Pancreas (tissue), 10 donors: ENCODE measurements at regions not wholly inside any gene's neighbourhood (a gene's known extent, or its start where the extent isn't known, plus 50 kb on each side); places are given as distances from the start of the nearest gene placed in this dataset.

ENCODE experiments used
- ATAC-seq, 4 donors: fragments of 200-7000 bp; cut with Tn5 transposase; one replicate each; pipeline versions ENCODE4 v1.8.0 to v1.9.1; 2020; ENCODE audit warnings: mild to moderate bottlenecking in 4 of 4, moderate library complexity in 4 of 4
- DNase-seq, 6 donors: peaks; one replicate each; pipeline ENCODE4 v3.0.0-alpha.2; 2020
- FAIRE-seq: peaks from 2 replicates; lab custom pipeline; 2012; peaks lifted over from hg19 to GRCh38; lab: Jason Lieb, UNC
- H3K27ac ChIP-seq, 4 donors: fragments of 200-600 bp; sonication (generic); 1 replicate in 3 of 4; 2 replicates in 1 of 4; pipeline versions ENCODE4 v1.5.0 to v1.8.0; 2020
- H3K27me3 ChIP-seq, 4 donors: fragments of 200-600 bp; one replicate each; pipeline ENCODE4 v1.8.0; 2021
- H3K36me3 ChIP-seq, 3 donors: fragments of 200-600 bp; sonication (generic) in 1 of 3; one replicate each; pipeline versions ENCODE4 v1.5.0 to v1.8.0; 2020 to 2021
- H3K4me1 ChIP-seq, 3 donors: fragments of 200-600 bp; one replicate each; pipeline ENCODE4 v1.8.0; 2021
- H3K4me3 ChIP-seq, 4 donors: fragments of 200-600 bp; sonication (generic) in 2 of 4; one replicate each; pipeline versions ENCODE4 v1.5.0 to v1.8.0; 2020 to 2021
- H3K9me3 ChIP-seq, 4 donors: fragments of 200-600 bp; one replicate each; pipeline ENCODE4 v1.8.0; 2021
- whole genome bisulfite sequencing, 2 donors: extraction: QIAGEN DNeasy Blood & Tissue Kit; methylation state at CpG; one replicate each; pipeline ENCODE4 v1.1.7; 2013; 5-methylcytosine and 5-hydroxymethylcytosine counted together
- intact Hi-C, 3 donors: fragments of 100-400 bp; cut with DNase I; formaldehyde crosslinking; loops; one replicate each; pipeline versions ENCODE4 v1.11.1 to v1.14.2; 2022
- TF ChIP-seq, protein P1 (sequence below), 4 donors: fragments of 200-600 bp; sonication (generic) in 3 of 4; IDR thresholded peaks; one replicate each; pipeline versions ENCODE4 v1.5.0 to v1.8.0; 2021; ENCODE audit warnings: antibody characterized with exemption in 4 of 4
- donor health status: healthy with polysubstance abuse.
- donor health status: DM: no; HTN: no; CAD: no; lungs with moderate emphysema.
- donor health status: DM: no; HTN: no; CAD: no.
- donor health status: control.
- donor health status: control.
- donor health status: Bipolar disorder and iron deficiency.
- donor health status: DM: yes; HTN: yes; CAD: no.
- donor health status: DM: no; HTN: no; CAD: no.
- donor health status: DM: no; HTN: no; CAD: no.
- donor health status: DM: yes; HTN: yes; CAD: no.

GRCh38 chr13:79081942-79082341, 324.1 kb downstream of the RBM26 start:
- DNase-seq (no peak), ATAC-seq (no peak), FAIRE-seq (no peak)
- Histone ChIP-seq H3K4me1 (no peaks in the 10 kb centered on the region), H3K36me3 (no peaks in the 10 kb centered on the region), H3K4me3 (no peak overlapping the region), H3K27me3 (no peaks in the 10 kb centered on the region), H3K9me3 (no peaks in the 10 kb centered on the region), H3K27ac (no peak overlapping the region)
- TF ChIP-seq, protein P1, sequence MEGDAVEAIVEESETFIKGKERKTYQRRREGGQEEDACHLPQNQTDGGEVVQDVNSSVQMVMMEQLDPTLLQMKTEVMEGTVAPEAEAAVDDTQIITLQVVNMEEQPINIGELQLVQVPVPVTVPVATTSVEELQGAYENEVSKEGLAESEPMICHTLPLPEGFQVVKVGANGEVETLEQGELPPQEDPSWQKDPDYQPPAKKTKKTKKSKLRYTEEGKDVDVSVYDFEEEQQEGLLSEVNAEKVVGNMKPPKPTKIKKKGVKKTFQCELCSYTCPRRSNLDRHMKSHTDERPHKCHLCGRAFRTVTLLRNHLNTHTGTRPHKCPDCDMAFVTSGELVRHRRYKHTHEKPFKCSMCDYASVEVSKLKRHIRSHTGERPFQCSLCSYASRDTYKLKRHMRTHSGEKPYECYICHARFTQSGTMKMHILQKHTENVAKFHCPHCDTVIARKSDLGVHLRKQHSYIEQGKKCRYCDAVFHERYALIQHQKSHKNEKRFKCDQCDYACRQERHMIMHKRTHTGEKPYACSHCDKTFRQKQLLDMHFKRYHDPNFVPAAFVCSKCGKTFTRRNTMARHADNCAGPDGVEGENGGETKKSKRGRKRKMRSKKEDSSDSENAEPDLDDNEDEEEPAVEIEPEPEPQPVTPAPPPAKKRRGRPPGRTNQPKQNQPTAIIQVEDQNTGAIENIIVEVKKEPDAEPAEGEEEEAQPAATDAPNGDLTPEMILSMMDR (IDR thresholded peaks at IDR 0.05) = no peak
- intact Hi-C loops = no loop called here
- 63 to 69% methylated on average over 4 of the region's 4 CpGs for WGBS, 2 donors

DNA sequence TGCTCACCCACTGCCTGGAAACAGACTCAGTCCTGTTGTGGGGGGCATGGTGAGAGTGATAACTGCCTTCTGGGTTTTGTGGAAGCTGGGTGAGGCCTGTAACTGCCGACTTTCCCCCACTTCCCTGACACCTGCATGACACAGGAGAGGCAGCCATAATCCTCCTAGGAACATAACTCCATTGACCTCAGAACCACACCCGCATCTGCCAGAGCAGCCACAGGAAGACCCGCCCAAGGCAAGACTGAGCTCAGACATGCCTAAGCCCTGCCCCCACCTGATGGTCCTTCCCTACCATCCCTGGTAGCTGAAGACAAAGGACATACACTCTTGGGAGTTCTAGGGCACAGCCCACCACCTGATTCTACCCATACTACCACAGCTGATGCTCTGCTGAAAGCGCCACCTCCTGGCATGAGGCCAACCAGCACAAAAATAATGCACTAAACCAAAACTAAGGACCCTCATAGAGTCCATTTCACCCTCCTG, 326.7 kb downstream of the RBM26 start:
- Histone ChIP-seq H3K4me1 (no peaks in the 10 kb centered on the region), H3K9me3 (no peaks in the 10 kb centered on the region), H3K4me3 (no peak overlapping the region), H3K27me3 (no peaks in the 10 kb centered on the region), H3K27ac (no peak overlapping the region), H3K36me3 (no peaks in the 10 kb centered on the region)
- ATAC-seq (no peak), DNase-seq (peak in 1 of 6 donors; percentile 25), FAIRE-seq (no peak)
- 76 to 83% methylated on average over 4 of the region's 4 CpGs for WGBS, 2 donors
- intact Hi-C loops = no loop called here
- TF ChIP-seq, protein P1 (IDR thresholded peaks at IDR 0.05) = no peak

- no peak for ATAC-seq
- H3K36me3 ChIP-seq = no peaks in the 10 kb centered on the region
- H3K9me3 ChIP-seq = no peaks in the 10 kb centered on the region
- H3K27ac ChIP-seq = no peak overlapping the region
- no peak overlapping the region for H3K4me3 ChIP-seq
- intact Hi-C loops = no loop called here
- TF ChIP-seq, protein P1 (IDR thresholded peaks at IDR 0.05) = no peak
- no peak for FAIRE-seq
- DNase-seq = no peak
- H3K27me3 ChIP-seq = no peaks in the 10 kb centered on the region
- no peaks in the 10 kb centered on the region for H3K4me1 ChIP-seq
Observed at GRCh38 chr13:79075703-79076102, 330.4 kb downstream of the RBM26 start.

- H3K4me1 ChIP-seq = no peaks in the 10 kb centered on the region
- intact Hi-C loops = no loop called here
- no peaks in the 10 kb centered on the region for H3K27me3 ChIP-seq
- no peak for FAIRE-seq
- 42 to 50% methylated on average over 4 of the region's 4 CpGs for WGBS, 2 donors
- DNase-seq = no peak
- ATAC-seq = no peak
- no peaks in the 10 kb centered on the region for H3K9me3 ChIP-seq
- H3K36me3 ChIP-seq = no peaks in the 10 kb centered on the region
- no peak overlapping the region for H3K27ac ChIP-seq
- TF ChIP-seq, protein P1 (IDR thresholded peaks at IDR 0.05) = no peak
- H3K4me3 ChIP-seq = no peak overlapping the region
Observed at GRCh38 chr13:79070343-79070974, 335.6 kb downstream of the RBM26 start.

- ATAC-seq (no peak), DNase-seq (no peak), FAIRE-seq (no peak)
- Histone ChIP-seq H3K27ac (no peak overlapping the region), H3K4me1 (no peaks in the 10 kb centered on the region), H3K4me3 (no peak overlapping the region), H3K27me3 (no peaks in the 10 kb centered on the region), H3K36me3 (no peaks in the 10 kb centered on the region), H3K9me3 (no peaks in the 10 kb centered on the region)
- intact Hi-C loops = no loop called here
- TF ChIP-seq, protein P1 (IDR thresholded peaks at IDR 0.05) = no peak
- WGBS, 2 donors = 45 to 59% methylated on average over 6 of the region's 6 CpGs
Observed at GRCh38 chr13:79062291-79062690, 343.8 kb downstream of the RBM26 start.
